ENCODE measurements at regions not wholly inside any gene's neighbourhood (a gene's known extent, or its start where the extent isn't known, plus 50 kb on each side); places are given as distances from the start of the nearest gene placed in this dataset.

DNA sequence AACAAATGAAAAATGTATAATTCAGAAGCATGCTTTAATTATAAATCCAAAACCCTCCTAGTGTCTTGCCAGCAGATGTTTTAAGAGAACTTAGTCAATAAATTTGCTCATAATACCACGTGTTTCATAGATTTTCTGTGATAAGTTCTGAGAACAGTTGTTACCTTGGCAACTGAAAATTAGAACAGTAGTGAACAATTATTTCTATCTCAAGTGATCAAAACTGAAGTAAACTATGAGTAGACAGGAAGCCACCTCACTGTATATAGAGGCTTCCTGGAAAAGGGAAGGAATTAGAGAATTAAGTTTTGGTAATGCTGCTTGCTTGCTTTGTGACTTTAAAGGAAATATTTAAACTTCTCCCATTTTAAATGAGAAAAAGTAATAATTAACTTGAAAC, 266.0 kb upstream of the ANO3 start:
- CTCF ChIA-PET (ENCODE audit: unreplicated experiment), result no interaction called here
- no peak for TF ChIP-seq CTCF (conservative IDR thresholded peaks at IDR 0.05; ENCODE audit: low read length)
- no peak for TF ChIP-seq EZH2phosphoT487 (IDR thresholded peaks at IDR 0.05; ENCODE audit: borderline replicate concordance, low read depth, low read length)

GRCh38 chr11:26070714-26071380, 261.1 kb upstream of the ANO3 start:
- CTCF ChIA-PET (ENCODE audit: unreplicated experiment), result no interaction called here
- H4K20me1 ChIP-seq (ENCODE audit: insufficient read depth, low read length), result no peaks in the 10 kb centered on the region
- H3K36me3 ChIP-seq (ENCODE audit: insufficient read depth, low read length), result no peaks in the 10 kb centered on the region
- no peak overlapping the region for H3K27ac ChIP-seq (ENCODE audit: low read depth, low read length, poor library complexity, severe bottlenecking)
- no peaks in the 10 kb centered on the region for H3K9me2 ChIP-seq (ENCODE audit: insufficient read depth, low read length)
- no peak for DNase-seq (ENCODE audit: low spot score)
- H3K79me2 ChIP-seq (ENCODE audit: insufficient read depth, low read depth, low read length), result no peaks in the 10 kb centered on the region
- POLR2A ChIA-PET, result interaction anchor here (0.7 to 7.0 kb wide), 5 partner anchors 7 to 89 kb away, joined by 3 to 47 read pairs (median 5); no protein-coding TSS in a partner anchor
- no TSS peak for BruUV-seq (replicated peaks)
- no peak overlapping the region for H3K4me3 ChIP-seq (ENCODE audit: low read depth, low read length, poor library complexity, severe bottlenecking)
- 0 out of 2 replicates have a peak overlapping the region, but pooled peaks have one; percentile 7 for H2AFZ ChIP-seq (ENCODE audit: low read length)
- peaks cover 3% of the 10 kb centered on the region for H3K4me1 ChIP-seq (ENCODE audit: insufficient read depth, low read length, poor library complexity, severe bottlenecking)
- H3K9me3 ChIP-seq (ENCODE audit: low read length), result peaks cover 7% of the 10 kb centered on the region; the same call in 1 of the 2 replicates
- no peak overlapping the region for H3K4me2 ChIP-seq (ENCODE audit: low read length)
- TF ChIP-seq EZH2phosphoT487 (IDR thresholded peaks at IDR 0.05; ENCODE audit: borderline replicate concordance, low read depth, low read length), result no peak
- intact Hi-C loops (cut with micrococcal nuclease; ENCODE audit: unreplicated experiment), result no loop called here

More for the DNA sequence above, 266.0 kb upstream of the ANO3 start:
- no peak overlapping the region for H3K4me3 ChIP-seq (ENCODE audit: low read depth, low read length, poor library complexity, severe bottlenecking)
- no peaks in the 10 kb centered on the region for H3K79me2 ChIP-seq (ENCODE audit: insufficient read depth, low read depth, low read length)
- no peak overlapping the region for H3K4me2 ChIP-seq (ENCODE audit: low read length)
- BruUV-seq (replicated peaks), result no TSS peak
- H3K9me2 ChIP-seq (ENCODE audit: insufficient read depth, low read length), result no peaks in the 10 kb centered on the region; the same call in 1 of the 2 replicates
- POLR2A ChIA-PET, result interaction anchor here (0.6 to 4.9 kb wide), 13 partner anchors 11 to 843 kb away, joined by 3 to 66 read pairs (median 5); no protein-coding TSS in a partner anchor
- H3K36me3 ChIP-seq (ENCODE audit: insufficient read depth, low read length), result no peaks in the 10 kb centered on the region
- peak overlapping the region; percentile 99 for H2AFZ ChIP-seq (ENCODE audit: low read length)
- peaks cover 7% of the 10 kb centered on the region; the same call in 1 of the 2 replicates for H3K9me3 ChIP-seq (ENCODE audit: low read length)
- intact Hi-C loops (cut with micrococcal nuclease; ENCODE audit: unreplicated experiment), result no loop called here
- peaks cover 37% of the 10 kb centered on the region for H3K4me1 ChIP-seq (ENCODE audit: insufficient read depth, low read length, poor library complexity, severe bottlenecking)
- DNase-seq (ENCODE audit: low spot score), result no peak
- H3K27ac ChIP-seq (ENCODE audit: low read depth, low read length, poor library complexity, severe bottlenecking), result no peak overlapping the region
- no peaks in the 10 kb centered on the region for H4K20me1 ChIP-seq (ENCODE audit: insufficient read depth, low read length)

DNA sequence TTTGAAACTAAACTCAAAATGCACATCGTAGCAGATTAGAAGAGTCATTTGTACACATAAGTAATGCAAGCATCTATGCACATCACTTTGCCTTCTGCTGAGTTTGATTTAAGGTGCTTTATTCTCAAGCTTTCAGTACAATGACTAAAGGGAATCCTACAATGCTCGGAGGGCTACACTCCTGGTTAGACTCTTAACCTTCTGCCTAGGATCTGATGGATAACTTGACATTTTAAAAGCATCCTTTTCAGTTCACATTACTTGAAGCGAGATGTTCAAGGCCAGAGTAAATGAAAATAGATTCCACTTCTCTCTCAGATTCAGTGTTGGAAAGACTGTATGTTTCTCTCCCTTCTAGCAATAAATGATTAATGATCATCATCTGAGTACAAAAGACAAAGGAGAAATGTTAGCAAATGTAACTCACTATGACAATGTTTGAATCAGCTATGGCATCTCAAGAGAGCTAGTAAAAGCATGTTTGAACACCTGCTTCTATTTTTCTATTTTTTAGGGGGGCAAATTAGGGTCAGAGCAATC, 259.2 kb upstream of the ANO3 start:
- Histone ChIP-seq H3K9me2 (ENCODE audit: insufficient read depth, low read length) (no peaks in the 10 kb centered on the region), H3K36me3 (ENCODE audit: insufficient read depth, low read length) (no peaks in the 10 kb centered on the region), H3K4me2 (ENCODE audit: low read length) (no peak overlapping the region), H3K9me3 (ENCODE audit: low read length) (peaks cover 5% of the 10 kb centered on the region; the same call in 1 of the 2 replicates), H3K4me1 (ENCODE audit: insufficient read depth, low read length, poor library complexity, severe bottlenecking) (no peaks in the 10 kb centered on the region), H4K20me1 (ENCODE audit: insufficient read depth, low read length) (no peaks in the 10 kb centered on the region), H3K27ac (ENCODE audit: low read depth, low read length, poor library complexity, severe bottlenecking) (no peak overlapping the region), H2AFZ (ENCODE audit: low read length) (peak overlapping the region; percentile 61; the same call in 1 of the 2 replicates), H3K4me3 (ENCODE audit: low read depth, low read length, poor library complexity, severe bottlenecking) (no peak overlapping the region), H3K79me2 (ENCODE audit: insufficient read depth, low read depth, low read length) (no peaks in the 10 kb centered on the region)
- TF ChIP-seq CTCF (conservative IDR thresholded peaks at IDR 0.05; ENCODE audit: low read length) (no peak), EZH2phosphoT487 (IDR thresholded peaks at IDR 0.05; ENCODE audit: borderline replicate concordance, low read depth, low read length) (no peak)
- no peak for DNase-seq (ENCODE audit: low spot score)
- intact Hi-C loops (cut with micrococcal nuclease; ENCODE audit: unreplicated experiment), result no loop called here
- CTCF ChIA-PET (ENCODE audit: unreplicated experiment), result interaction anchor here (2.4 kb wide), 1 partner anchor 14 kb away, joined by 10 read pairs; no protein-coding TSS in a partner anchor
- POLR2A ChIA-PET, result interaction anchor here (1.9 to 7.6 kb wide), 4 partner anchors 8 to 18 kb away, joined by 6 to 66 read pairs (median 26); no protein-coding TSS in a partner anchor
- no TSS peak for BruUV-seq (replicated peaks)
